ENCODE measurements at regions not wholly inside any gene's neighbourhood (a gene's known extent, or its start where the extent isn't known, plus 50 kb on each side); places are given as distances from the start of the nearest gene placed in this dataset.

GRCh38 chr4:3655485-3655884 is 110.7 kb upstream of the ADRA2C start:
- Mint-ChIP-seq H3K4me3 (no peak overlapping the region), H3K36me3 (ENCODE audit: low read depth) (no peaks in the 10 kb centered on the region), H3K27me3 (ENCODE audit: insufficient read depth) (peaks cover 2% of the 10 kb centered on the region), H3K4me1 (ENCODE audit: low read depth) (no peaks in the 10 kb centered on the region), H3K9me3 (no peaks in the 10 kb centered on the region), H3K27ac (no peak overlapping the region)
- intact Hi-C loops (cut with micrococcal nuclease), result no loop called here
- DNase-seq (ENCODE audit: low spot score), result no peak

GRCh38 chr4:3654036-3654807 is 112.0 kb upstream of the ADRA2C start:
- Mint-ChIP-seq H3K36me3 (ENCODE audit: low read depth) (no peaks in the 10 kb centered on the region), H3K9me3 (no peaks in the 10 kb centered on the region), H3K27ac (no peak overlapping the region), H3K27me3 (ENCODE audit: insufficient read depth) (peaks cover 2% of the 10 kb centered on the region), H3K4me1 (ENCODE audit: low read depth) (no peaks in the 10 kb centered on the region), H3K4me3 (no peak overlapping the region)
- intact Hi-C loops (cut with micrococcal nuclease), result no loop called here
- no peak for DNase-seq (ENCODE audit: low spot score)

- intact Hi-C loops (cut with micrococcal nuclease), result no loop called here
- no peaks in the 10 kb centered on the region for H3K36me3 Mint-ChIP-seq (ENCODE audit: low read depth)
- H3K27ac Mint-ChIP-seq, result no peak overlapping the region
Measured at GRCh38 chr4:3652586-3652985, 113.6 kb upstream of the ADRA2C start.

GRCh38 chr4:3651267-3651845 is 114.8 kb upstream of the ADRA2C start:
- Mint-ChIP-seq H3K36me3 (ENCODE audit: low read depth) (no peaks in the 10 kb centered on the region), H3K27ac (no peak overlapping the region), H3K4me3 (no peak overlapping the region), H3K9me3 (no peaks in the 10 kb centered on the region), H3K27me3 (ENCODE audit: insufficient read depth) (no peaks in the 10 kb centered on the region), H3K4me1 (ENCODE audit: low read depth) (no peaks in the 10 kb centered on the region)
- intact Hi-C loops (cut with micrococcal nuclease), result no loop called here
- DNase-seq (ENCODE audit: low spot score), result no peak

More at GRCh38 chr4:3652586-3652985, 113.6 kb upstream of the ADRA2C start:
- Mint-ChIP-seq H3K27me3 (ENCODE audit: insufficient read depth) (no peaks in the 10 kb centered on the region), H3K9me3 (no peaks in the 10 kb centered on the region), H3K4me3 (no peak overlapping the region), H3K4me1 (ENCODE audit: low read depth) (no peaks in the 10 kb centered on the region)
- no peak for DNase-seq (ENCODE audit: low spot score)

GRCh38 chr4:3649491-3649890 is 116.7 kb upstream of the ADRA2C start:
- no peak overlapping the region for H3K4me3 Mint-ChIP-seq
- no peak overlapping the region for H3K27ac Mint-ChIP-seq
- H3K9me3 Mint-ChIP-seq, result no peaks in the 10 kb centered on the region
- no peaks in the 10 kb centered on the region for H3K27me3 Mint-ChIP-seq (ENCODE audit: insufficient read depth)
- no peaks in the 10 kb centered on the region for H3K4me1 Mint-ChIP-seq (ENCODE audit: low read depth)
- no peak for DNase-seq (ENCODE audit: low spot score)
- intact Hi-C loops (cut with micrococcal nuclease), result no loop called here
- H3K36me3 Mint-ChIP-seq (ENCODE audit: low read depth), result no peaks in the 10 kb centered on the region

GRCh38 chr4:3648731-3649130 is 116.5 kb upstream of the LRPAP1 start:
- no peaks in the 10 kb centered on the region for H3K4me1 Mint-ChIP-seq (ENCODE audit: low read depth)
- H3K27ac Mint-ChIP-seq, result no peak overlapping the region
- H3K36me3 Mint-ChIP-seq (ENCODE audit: low read depth), result no peaks in the 10 kb centered on the region
- no peak overlapping the region for H3K4me3 Mint-ChIP-seq
- DNase-seq (ENCODE audit: low spot score), result no peak
- intact Hi-C loops (cut with micrococcal nuclease), result no loop called here
- no peaks in the 10 kb centered on the region for H3K9me3 Mint-ChIP-seq
- H3K27me3 Mint-ChIP-seq (ENCODE audit: insufficient read depth), result no peaks in the 10 kb centered on the region

- Mint-ChIP-seq H3K4me1 (ENCODE audit: low read depth) (no peaks in the 10 kb centered on the region), H3K36me3 (ENCODE audit: low read depth) (no peaks in the 10 kb centered on the region), H3K9me3 (no peaks in the 10 kb centered on the region), H3K4me3 (no peak overlapping the region), H3K27ac (no peak overlapping the region), H3K27me3 (ENCODE audit: insufficient read depth) (no peaks in the 10 kb centered on the region)
- intact Hi-C loops (cut with micrococcal nuclease), result no loop called here
- no peak for DNase-seq (ENCODE audit: low spot score)
Measured at GRCh38 chr4:3648195-3648594, 116.0 kb upstream of the LRPAP1 start.

GRCh38 chr4:3647421-3647820 is 115.2 kb upstream of the LRPAP1 start:
- H3K4me1 Mint-ChIP-seq (ENCODE audit: low read depth), result no peaks in the 10 kb centered on the region
- no peaks in the 10 kb centered on the region for H3K9me3 Mint-ChIP-seq
- H3K27me3 Mint-ChIP-seq (ENCODE audit: insufficient read depth), result no peaks in the 10 kb centered on the region
- H3K36me3 Mint-ChIP-seq (ENCODE audit: low read depth), result no peaks in the 10 kb centered on the region
- intact Hi-C loops (cut with micrococcal nuclease), result no loop called here
- no peak overlapping the region for H3K4me3 Mint-ChIP-seq
- DNase-seq (ENCODE audit: low spot score), result no peak
- H3K27ac Mint-ChIP-seq, result no peak overlapping the region

GRCh38 chr4:3645711-3646679 is 113.8 kb upstream of the LRPAP1 start:
- DNase-seq (ENCODE audit: low spot score), result no peak
- no peaks in the 10 kb centered on the region for H3K36me3 Mint-ChIP-seq (ENCODE audit: low read depth)
- H3K27ac Mint-ChIP-seq, result no peak overlapping the region
- no peak overlapping the region for H3K4me3 Mint-ChIP-seq
- H3K27me3 Mint-ChIP-seq (ENCODE audit: insufficient read depth), result no peaks in the 10 kb centered on the region
- intact Hi-C loops (cut with micrococcal nuclease), result no loop called here
- H3K9me3 Mint-ChIP-seq, result no peaks in the 10 kb centered on the region
- no peaks in the 10 kb centered on the region for H3K4me1 Mint-ChIP-seq (ENCODE audit: low read depth)

GRCh38 chr4:3644849-3645627 is 112.8 kb upstream of the LRPAP1 start:
- Mint-ChIP-seq H3K27me3 (ENCODE audit: insufficient read depth) (no peaks in the 10 kb centered on the region), H3K4me3 (no peak overlapping the region), H3K27ac (no peak overlapping the region), H3K9me3 (no peaks in the 10 kb centered on the region), H3K36me3 (ENCODE audit: low read depth) (no peaks in the 10 kb centered on the region), H3K4me1 (ENCODE audit: low read depth) (no peaks in the 10 kb centered on the region)
- intact Hi-C loops (cut with micrococcal nuclease), result no loop called here
- DNase-seq (ENCODE audit: low spot score), result no peak

- no peaks in the 10 kb centered on the region for H3K4me1 Mint-ChIP-seq (ENCODE audit: low read depth)
- no peak for DNase-seq (ENCODE audit: low spot score)
- no peaks in the 10 kb centered on the region for H3K36me3 Mint-ChIP-seq (ENCODE audit: low read depth)
- intact Hi-C loops (cut with micrococcal nuclease), result no loop called here
- H3K4me3 Mint-ChIP-seq, result no peak overlapping the region
- no peaks in the 10 kb centered on the region for H3K9me3 Mint-ChIP-seq
- no peaks in the 10 kb centered on the region for H3K27me3 Mint-ChIP-seq (ENCODE audit: insufficient read depth)
- H3K27ac Mint-ChIP-seq, result no peak overlapping the region
Measured at GRCh38 chr4:3643518-3644433, 111.6 kb upstream of the LRPAP1 start.
